SK-N-SH (cell line): ENCODE measurements at regions not wholly inside any gene's neighbourhood (a gene's known extent, or its start where the extent isn't known, plus 50 kb on each side); places are given as distances from the start of the nearest gene placed in this dataset.
"Not testable (repeated sequence)": the region's sequence is repeated elsewhere in the genome, so short reads cannot be mapped to it uniquely, and the experiment has no call there.

Experiments
- CTCF ChIA-PET: fragments of 300-600, 350-600 bp; formaldehyde crosslinking; extraction: SDS; loops from one replicate; lab custom pipeline; 2021; lab: Yijun Ruan, JAX
- POLR2A ChIA-PET: fragments of 350-600 bp; sonication (Branson Sonifier 250); formaldehyde crosslinking; extraction: SDS; loops from one replicate; lab custom pipeline; 2020; ENCODE audit warnings: antibody characterized with exemption, inconsistent platforms; lab: Yijun Ruan, JAX
- DNase-seq: peaks from one replicate; pipeline ENCODE4 v3.0.0; 2012
- H2AFZ ChIP-seq: fragments of 200-600 bp; sonication (generic); 2 replicates; pipeline ENCODE4 v1.8.1; 2016; ENCODE audit warnings: antibody characterized with exemption, mild to moderate bottlenecking, low read depth
- H3F3A ChIP-seq: fragments of 200-600 bp; sonication (generic); replicated peaks from 2 replicates; pipeline ENCODE3; 2016; ENCODE audit warnings: antibody characterized with exemption, mild to moderate bottlenecking; ENCODE audit not compliant: insufficient read depth
- H3K27ac ChIP-seq, 2 experiments: fragments of 200-500 bp in 1 of 2; fragments of 200-600 bp in 1 of 2; sonication (Bioruptor generic) in 1 of 2; sonication (generic), shearing (Covaris generic) in 1 of 2; 2 replicates each; pipeline versions ENCODE4 v1.5.1 to v1.6.1; 2014 to 2016; ENCODE audit warnings: low read depth in 2 of 2, inconsistent platforms in 1 of 2, low read length in 1 of 2, mild to moderate bottlenecking in 1 of 2, mixed read lengths in 1 of 2
- H3K27me3 ChIP-seq: fragments of 200-600 bp; sonication (generic), shearing (Covaris generic); 2 replicates; pipeline ENCODE4 v1.6.1; 2016; ENCODE audit warnings: mixed run types; ENCODE audit not compliant: insufficient read depth
- H3K36me3 ChIP-seq, 2 experiments: fragments of 200-500 bp in 1 of 2; fragments of 200-600 bp in 1 of 2; sonication (Bioruptor generic) in 1 of 2; sonication (generic) in 1 of 2; replicated peaks in 1 of 2; 2 replicates each; pipeline versions ENCODE3 to v1.5.1; 2014 to 2016; ENCODE audit warnings: low read length in 1 of 2, mild to moderate bottlenecking in 1 of 2; ENCODE audit not compliant: insufficient read depth in 2 of 2, control insufficient read depth in 1 of 2
- H3K4me1 ChIP-seq, 2 experiments: fragments of 200-500 bp in 1 of 2; fragments of 200-600 bp in 1 of 2; sonication (Bioruptor generic) in 1 of 2; sonication (generic), shearing (Covaris generic) in 1 of 2; 2 replicates each; pipeline versions ENCODE4 v1.5.1 to v1.6.1; 2014 to 2016; ENCODE audit warnings: low read depth in 1 of 2, low read length in 1 of 2, mixed run types in 1 of 2; ENCODE audit not compliant: insufficient read depth in 2 of 2, control insufficient read depth in 1 of 2
- H3K4me2 ChIP-seq: fragments of 200-600 bp; sonication (generic), shearing (Covaris generic); 2 replicates; pipeline ENCODE4 v1.6.1; 2017; ENCODE audit warnings: mixed run types
- H3K4me3 ChIP-seq, 2 experiments: fragments of 200-500 bp in 1 of 2; fragments of 200-600 bp in 1 of 2; sonication (Bioruptor generic) in 1 of 2; sonication (generic), shearing (Covaris generic) in 1 of 2; 2 replicates each; pipeline versions ENCODE4 v1.5.1 to v1.8.1; 2014 to 2016; ENCODE audit warnings: low read depth in 2 of 2, inconsistent platforms in 1 of 2, low read length in 1 of 2, mild to moderate bottlenecking in 1 of 2, mixed read lengths in 1 of 2, moderate library complexity in 1 of 2
- H3K79me2 ChIP-seq: fragments of 200-600 bp; sonication (generic); 2 replicates; pipeline ENCODE4 v1.8.1; 2017; ENCODE audit warnings: mild to moderate bottlenecking; ENCODE audit not compliant: insufficient read depth
- H3K9ac ChIP-seq: fragments of 200-600 bp; sonication (generic); 2 replicates; pipeline ENCODE4 v1.6.1; 2017; ENCODE audit warnings: mixed run types
- H3K9me2 ChIP-seq: fragments of 200-600 bp; sonication (generic); 2 replicates; pipeline ENCODE4 v1.6.1; 2017; ENCODE audit warnings: mixed run types
- H3K9me3 ChIP-seq: fragments of 200-600 bp; sonication (generic); 2 replicates; pipeline ENCODE4 v1.6.1; 2017; ENCODE audit warnings: mixed run types, mild to moderate bottlenecking, moderate library complexity
- H4K20me1 ChIP-seq: fragments of 200-600 bp; sonication (generic); 2 replicates; pipeline ENCODE4 v1.6.1; 2017; ENCODE audit warnings: mild to moderate bottlenecking, mixed run types; ENCODE audit not compliant: insufficient read depth
- EP300 ChIP-seq, 2 experiments: IDR thresholded peaks; 2 replicates each; pipeline versions ENCODE4 v1.4.0 to v1.6.1; 2012; ENCODE audit warnings: borderline replicate concordance in 1 of 2, low read depth in 1 of 2, low read length in 1 of 2
- EZH2phosphoT487 ChIP-seq: fragments of 200-600 bp; sonication (generic); IDR thresholded peaks from 2 replicates; pipeline ENCODE4 v1.6.1; 2017; ENCODE audit warnings: low read depth, mixed run types, mild to moderate bottlenecking, antibody characterized with exemption, moderate library complexity, borderline replicate concordance
- FOXM1 ChIP-seq: IDR thresholded peaks from 2 replicates; pipeline ENCODE4 v1.4.0; 2012; ENCODE audit warnings: low read depth, mild to moderate bottlenecking
- JUND ChIP-seq: IDR thresholded peaks from 2 replicates; pipeline ENCODE4 v1.4.0; 2012
- MEF2A ChIP-seq: IDR thresholded peaks from 2 replicates; pipeline ENCODE4 v1.4.0; 2012; ENCODE audit warnings: low read depth, borderline replicate concordance
- NRF1 ChIP-seq: IDR thresholded peaks from 2 replicates; pipeline ENCODE4 v1.6.1; 2012; ENCODE audit warnings: low read depth, mild to moderate bottlenecking, low read length
- RAD21 ChIP-seq: IDR thresholded peaks from 2 replicates; pipeline ENCODE4 v1.6.1; 2012; ENCODE audit warnings: mild to moderate bottlenecking, low read length
- RFX5 ChIP-seq: IDR thresholded peaks from 2 replicates; pipeline ENCODE4 v1.6.1; 2012; ENCODE audit warnings: mild to moderate bottlenecking, improper control_type of control experiment, low read length
- SIN3A ChIP-seq: IDR thresholded peaks from 2 replicates; pipeline ENCODE4 v1.6.1; 2012; ENCODE audit warnings: low read depth, mild to moderate bottlenecking, low read length, moderate library complexity, borderline replicate concordance
- SMC3 ChIP-seq: IDR thresholded peaks from 2 replicates; pipeline ENCODE4 v1.6.1; 2012; ENCODE audit warnings: low read depth, low read length, improper control_type of control experiment
- TCF12 ChIP-seq: IDR thresholded peaks from 2 replicates; pipeline ENCODE4 v1.4.0; 2012
- YY1 ChIP-seq: IDR thresholded peaks from 2 replicates; pipeline ENCODE4 v1.4.0; 2012; ENCODE audit warnings: low read depth, mild to moderate bottlenecking
- WGBS: methylation state at CpG from one replicate; pipeline ENCODE4 v1.1.6; 2017; ENCODE audit warnings: low lambda C conversion rate; 5-methylcytosine and 5-hydroxymethylcytosine counted together
- TF ChIP-seq, protein P1 (sequence below): fragments of 200-600 bp; sonication (generic); IDR thresholded peaks from 2 replicates; pipeline ENCODE4 v1.6.1; 2017; ENCODE audit warnings: antibody characterized with exemption, mild to moderate bottlenecking, moderate library complexity
- TF ChIP-seq, protein P2 (sequence below): fragments of 150-350 bp; IDR thresholded peaks from 2 replicates; pipeline ENCODE4 v1.6.1; 2016; ENCODE audit warnings: mild to moderate bottlenecking, low read depth, low read length

DNA sequence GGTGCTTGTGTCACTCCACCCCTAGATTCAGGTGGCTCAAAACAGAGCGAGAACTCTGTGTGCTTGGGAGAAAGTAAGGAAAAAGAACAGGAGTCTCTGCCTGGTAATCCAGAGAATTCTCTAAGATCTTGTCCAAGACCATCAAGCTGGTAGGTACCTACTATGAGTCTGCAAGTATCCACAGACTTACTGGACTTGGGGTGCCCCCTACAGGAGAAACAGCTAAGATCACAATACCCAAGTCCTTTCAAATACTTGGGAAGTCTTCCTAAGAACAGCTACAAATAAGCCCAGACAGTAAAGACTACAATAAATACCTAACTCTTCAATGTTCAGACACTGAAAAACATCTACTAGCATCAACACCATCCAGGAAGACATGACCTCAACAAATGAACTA lies 1143.6 kb upstream of the ACVR2A start:
- Histone ChIP-seq H3K27me3 (no peaks in the 10 kb centered on the region), H4K20me1 (no peaks in the 10 kb centered on the region), H3K4me3 (no peak overlapping the region), H3K9ac (no peak overlapping the region), H3K4me1 (no peaks in the 10 kb centered on the region), H3K9me3 (0 out of 2 replicates have a peak, but pooled peaks cover 6% of the 10 kb centered on the region), H3F3A (no peaks in the 10 kb centered on the region), H3K9me2 (no peaks in the 10 kb centered on the region), H3K4me2 (no peak overlapping the region), H3K27ac (no peak overlapping the region), H2AFZ (no peak overlapping the region), H3K79me2 (no peaks in the 10 kb centered on the region), H3K36me3 (no peaks in the 10 kb centered on the region)
- TF ChIP-seq MEF2A (no peak), RAD21 (no peak), SIN3A (no peak), JUND (no peak), SMC3 (no peak), EP300 (IDR thresholded peaks at IDR 0.05; ENCODE audit: borderline replicate concordance in 1 of 2, low read depth in 1 of 2, low read length in 1 of 2) (no peak), NRF1 (no peak), EZH2phosphoT487 (no peak)
- TF ChIP-seq, protein P1, sequence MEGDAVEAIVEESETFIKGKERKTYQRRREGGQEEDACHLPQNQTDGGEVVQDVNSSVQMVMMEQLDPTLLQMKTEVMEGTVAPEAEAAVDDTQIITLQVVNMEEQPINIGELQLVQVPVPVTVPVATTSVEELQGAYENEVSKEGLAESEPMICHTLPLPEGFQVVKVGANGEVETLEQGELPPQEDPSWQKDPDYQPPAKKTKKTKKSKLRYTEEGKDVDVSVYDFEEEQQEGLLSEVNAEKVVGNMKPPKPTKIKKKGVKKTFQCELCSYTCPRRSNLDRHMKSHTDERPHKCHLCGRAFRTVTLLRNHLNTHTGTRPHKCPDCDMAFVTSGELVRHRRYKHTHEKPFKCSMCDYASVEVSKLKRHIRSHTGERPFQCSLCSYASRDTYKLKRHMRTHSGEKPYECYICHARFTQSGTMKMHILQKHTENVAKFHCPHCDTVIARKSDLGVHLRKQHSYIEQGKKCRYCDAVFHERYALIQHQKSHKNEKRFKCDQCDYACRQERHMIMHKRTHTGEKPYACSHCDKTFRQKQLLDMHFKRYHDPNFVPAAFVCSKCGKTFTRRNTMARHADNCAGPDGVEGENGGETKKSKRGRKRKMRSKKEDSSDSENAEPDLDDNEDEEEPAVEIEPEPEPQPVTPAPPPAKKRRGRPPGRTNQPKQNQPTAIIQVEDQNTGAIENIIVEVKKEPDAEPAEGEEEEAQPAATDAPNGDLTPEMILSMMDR, result peak; percentile 15; the same call in 1 of the 2 replicates
- 33% methylated on average over 1 of the region's 1 CpG for WGBS
- no peak for DNase-seq
- CTCF ChIA-PET, result no interaction called here
- POLR2A ChIA-PET, result no interaction called here

DNA sequence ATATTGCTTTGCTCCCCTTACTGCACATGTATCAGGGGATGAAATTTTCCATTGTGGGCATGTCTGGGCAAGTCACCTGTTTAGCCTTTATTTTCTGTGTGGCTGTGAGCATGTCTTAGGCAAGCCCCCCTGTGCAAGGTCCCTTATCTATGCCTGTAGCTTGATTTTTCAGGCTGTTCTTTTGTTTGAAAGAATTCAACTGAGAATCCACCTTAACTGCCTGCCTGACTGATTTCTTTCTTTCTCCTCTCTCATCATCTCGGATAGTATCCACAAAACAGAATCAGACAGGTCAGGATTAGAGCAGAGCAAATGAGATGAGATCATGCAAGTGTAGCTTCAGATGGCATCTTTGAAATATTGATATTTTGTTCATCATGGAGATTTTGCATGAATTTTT lies 1147.5 kb upstream of the ACVR2A start:
- no peak overlapping the region for H3K27ac ChIP-seq
- no peaks in the 10 kb centered on the region for H3K4me1 ChIP-seq
- H3K9ac ChIP-seq, result no peak overlapping the region
- H2AFZ ChIP-seq, result no peak overlapping the region; the same call in 1 of the 2 replicates
- no peaks in the 10 kb centered on the region for H3F3A ChIP-seq
- TF ChIP-seq RAD21 (no peak), TCF12 (no peak), EZH2phosphoT487 (no peak), FOXM1 (no peak), YY1 (no peak), JUND (no peak), RFX5 (no peak)
- TF ChIP-seq, protein P2, sequence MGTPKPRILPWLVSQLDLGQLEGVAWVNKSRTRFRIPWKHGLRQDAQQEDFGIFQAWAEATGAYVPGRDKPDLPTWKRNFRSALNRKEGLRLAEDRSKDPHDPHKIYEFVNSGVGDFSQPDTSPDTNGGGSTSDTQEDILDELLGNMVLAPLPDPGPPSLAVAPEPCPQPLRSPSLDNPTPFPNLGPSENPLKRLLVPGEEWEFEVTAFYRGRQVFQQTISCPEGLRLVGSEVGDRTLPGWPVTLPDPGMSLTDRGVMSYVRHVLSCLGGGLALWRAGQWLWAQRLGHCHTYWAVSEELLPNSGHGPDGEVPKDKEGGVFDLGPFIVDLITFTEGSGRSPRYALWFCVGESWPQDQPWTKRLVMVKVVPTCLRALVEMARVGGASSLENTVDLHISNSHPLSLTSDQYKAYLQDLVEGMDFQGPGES, result no peak
- H3K4me2 ChIP-seq, result no peak overlapping the region
- no peaks in the 10 kb centered on the region for H3K36me3 ChIP-seq
- H4K20me1 ChIP-seq, result no peaks in the 10 kb centered on the region
- ChIA-PET POLR2A (no interaction called here), CTCF (no interaction called here)
- H3K27me3 ChIP-seq, result no peaks in the 10 kb centered on the region
- no peaks in the 10 kb centered on the region for H3K9me3 ChIP-seq
- H3K79me2 ChIP-seq, result no peaks in the 10 kb centered on the region
- H3K4me3 ChIP-seq, result no peak overlapping the region
- no peaks in the 10 kb centered on the region for H3K9me2 ChIP-seq
- WGBS, result 14% methylated on average over 1 of the region's 1 CpG
- no peak for DNase-seq

DNA sequence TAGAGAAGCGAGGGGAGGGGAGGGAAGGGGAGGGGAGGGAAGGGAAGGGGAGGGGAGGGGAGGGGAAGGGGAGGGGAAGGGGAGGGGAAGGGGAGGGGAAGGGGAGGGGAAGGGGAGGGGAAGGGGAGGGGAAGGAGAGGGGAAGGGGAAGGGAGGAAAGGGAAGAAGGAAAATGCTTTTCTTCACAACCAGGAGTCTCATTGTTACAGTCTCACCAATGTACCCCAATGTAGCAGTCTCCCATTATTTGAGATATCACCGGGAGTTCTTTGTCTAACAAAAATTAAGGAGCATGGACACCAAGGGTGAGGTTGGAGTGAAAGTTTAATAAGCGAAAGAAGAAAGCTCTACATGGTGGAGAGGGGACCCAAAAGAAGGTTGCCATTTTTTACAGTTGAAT lies 1148.0 kb upstream of the ACVR2A start:
- H3K9me3 ChIP-seq, H3K27me3 ChIP-seq, H3K4me3 ChIP-seq, H3F3A ChIP-seq, H2AFZ ChIP-seq, CTCF ChIA-PET, POLR2A ChIA-PET, DNase-seq, H4K20me1 ChIP-seq, H3K36me3 ChIP-seq, H3K4me1 ChIP-seq, H3K9me2 ChIP-seq, H3K4me2 ChIP-seq, H3K9ac ChIP-seq, H3K79me2 ChIP-seq, H3K27ac ChIP-seq: not testable (repeated sequence)
- 33% methylated on average over 3 of the region's 3 CpGs for WGBS
